Hematopoietic multipotent progenitor cell treated with erythropoietin and hydrocortisone succinate and interleukin-3 and kit ligand, for 8 days (in vitro differentiated cells): ENCODE measurements at regions not wholly inside any gene's neighbourhood (a gene's known extent, or its start where the extent isn't known, plus 50 kb on each side); places are given as distances from the start of the nearest gene placed in this dataset.
A peak's percentile ranks its signal among the peaks of the same experiment; 100 is the strongest.

Source experiments
- DNase-seq: peaks from one replicate; pipeline ENCODE4 v3.0.0-alpha.2; 2015

DNA sequence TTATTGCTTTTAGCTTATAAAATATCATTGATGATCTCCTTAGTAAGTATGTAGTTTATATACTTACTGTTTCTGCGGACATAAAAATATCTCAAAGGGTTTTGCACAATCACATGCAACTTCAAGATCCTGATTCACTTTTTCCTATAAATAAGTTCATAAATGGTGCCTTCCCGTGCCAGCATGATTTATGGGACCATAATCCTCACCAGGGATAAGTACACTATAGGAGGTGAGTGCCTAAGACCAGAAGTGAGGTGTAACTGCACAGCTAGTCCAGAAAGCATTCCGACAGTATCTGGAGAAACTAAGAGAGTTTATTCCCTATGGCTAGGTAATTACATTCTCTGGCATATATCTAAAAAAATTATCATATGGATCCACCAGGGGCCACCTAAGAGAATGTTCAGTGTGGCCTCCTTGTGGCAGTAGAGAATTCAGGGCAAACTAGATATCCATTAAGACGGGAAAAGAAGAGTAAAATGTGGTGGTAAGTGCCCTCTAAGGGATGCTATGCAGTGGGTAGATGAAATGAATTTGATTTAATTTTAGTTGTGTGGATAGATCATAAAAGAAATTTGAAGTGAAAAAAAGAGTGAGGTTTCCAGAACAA is 402.5 kb upstream of the SLC24A2 start:
- DNase-seq, result no peak

DNA sequence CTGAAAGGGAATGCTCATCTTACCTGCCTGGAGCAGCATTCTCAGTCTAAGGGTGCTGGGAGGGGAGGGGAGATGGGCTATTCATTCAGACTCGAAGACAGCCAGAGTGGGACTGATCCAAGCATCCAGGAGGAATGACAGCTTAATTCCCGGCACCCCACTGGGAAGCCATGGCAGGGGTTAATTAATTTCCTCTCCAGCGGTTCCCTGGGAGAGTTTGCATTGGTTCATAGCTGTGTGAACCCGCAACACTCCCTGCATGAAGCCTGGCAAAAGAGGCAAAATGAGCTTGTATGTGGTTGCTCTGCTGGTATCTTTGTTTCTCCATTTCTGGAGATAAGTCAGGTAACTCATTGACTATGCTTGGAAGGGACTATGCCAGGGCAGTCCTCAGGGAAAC is 401.0 kb upstream of the SLC24A2 start:
- DNase-seq, result no peak

- no peak for DNase-seq
Measured at GRCh38 chr9:20188616-20189369, 400.0 kb upstream of the SLC24A2 start.

GRCh38 chr9:20187318-20187717 is 398.5 kb upstream of the SLC24A2 start:
- no peak for DNase-seq

GRCh38 chr9:20186823-20187222 is 398.0 kb upstream of the SLC24A2 start:
- DNase-seq, result no peak

- DNase-seq, result no peak
Measured at GRCh38 chr9:20186231-20186630, 397.4 kb upstream of the SLC24A2 start.

DNA sequence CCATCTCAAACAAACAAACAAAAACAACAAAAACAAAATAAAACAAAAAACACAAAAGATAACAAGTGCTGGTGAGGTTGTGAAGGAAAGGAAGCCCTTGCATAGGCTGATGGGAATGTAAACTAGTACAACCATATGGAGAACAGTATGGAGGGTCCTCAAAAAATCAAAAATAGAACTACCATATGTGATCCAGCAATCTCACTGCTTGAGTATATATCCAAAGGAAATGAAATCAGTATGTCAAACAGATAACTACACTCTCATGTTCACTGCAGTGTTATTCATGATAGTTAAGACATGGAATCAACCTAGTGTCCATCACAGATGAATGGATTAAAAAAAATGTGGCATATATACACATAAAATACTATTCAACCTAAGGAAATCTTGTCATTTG is 395.7 kb upstream of the SLC24A2 start:
- no peak for DNase-seq

GRCh38 chr9:20178679-20179078 is 389.8 kb upstream of the SLC24A2 start:
- no peak for DNase-seq

DNA sequence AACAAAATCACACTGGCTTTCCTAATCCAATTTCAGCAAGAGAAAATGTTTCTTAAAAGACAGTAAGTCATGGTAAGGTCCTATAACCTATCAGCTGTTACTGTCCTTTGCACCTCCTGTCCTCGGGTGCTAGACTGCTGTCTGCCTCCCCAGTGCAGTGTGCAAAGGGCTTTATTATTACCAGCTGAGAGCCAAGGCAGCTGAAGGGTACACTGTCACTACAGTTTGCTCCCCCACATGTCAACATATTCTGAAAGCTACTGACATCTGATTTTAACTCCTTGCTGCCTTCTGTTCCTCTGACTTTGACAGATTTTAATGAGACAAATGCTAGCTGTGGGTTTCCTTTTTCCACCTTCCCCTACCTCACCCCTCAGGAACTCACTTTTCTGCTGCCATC is 389.4 kb upstream of the SLC24A2 start:
- no peak for DNase-seq

DNA sequence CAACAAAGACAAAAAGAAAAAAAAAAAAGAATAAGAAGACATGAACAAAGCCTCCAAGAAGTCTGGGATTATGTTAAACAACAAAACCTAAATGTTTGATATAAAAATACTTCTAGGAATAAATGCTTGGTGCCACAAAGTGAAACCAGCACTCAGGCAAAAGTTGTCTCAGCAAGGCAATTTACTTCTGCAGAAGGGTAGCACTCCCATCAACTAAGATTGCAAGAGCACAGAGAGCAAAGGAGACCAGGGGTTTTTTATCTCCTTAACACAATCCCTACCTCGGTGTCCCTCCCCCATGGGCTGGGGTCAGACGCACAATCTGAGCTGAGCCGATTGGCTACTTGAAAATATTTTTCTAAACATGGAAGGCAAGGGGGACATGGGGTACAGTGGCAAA is 381.3 kb upstream of the SLC24A2 start:
- no peak for DNase-seq

- DNase-seq, result no peak
Measured at GRCh38 chr9:20152151-20152725, 363.4 kb upstream of the SLC24A2 start.

DNA sequence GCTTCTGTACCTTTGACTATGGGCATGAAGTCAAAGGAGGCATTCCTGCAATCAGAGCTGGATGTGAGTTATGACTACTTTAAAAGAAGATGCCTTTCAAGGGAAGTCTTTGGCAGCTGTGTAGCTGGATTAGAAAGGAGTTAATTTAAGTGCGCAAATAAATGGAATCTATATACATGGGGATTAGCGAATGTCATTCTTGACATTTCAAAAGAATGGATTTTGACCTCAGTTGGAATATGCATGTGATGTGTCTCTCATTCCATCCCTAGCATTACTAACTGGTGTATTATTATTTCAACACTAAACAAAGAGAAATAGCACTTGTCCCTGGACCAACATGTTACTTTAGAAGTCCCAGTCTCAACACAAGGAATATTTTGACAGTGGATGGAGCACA is 359.6 kb upstream of the SLC24A2 start:
- no peak for DNase-seq

DNA sequence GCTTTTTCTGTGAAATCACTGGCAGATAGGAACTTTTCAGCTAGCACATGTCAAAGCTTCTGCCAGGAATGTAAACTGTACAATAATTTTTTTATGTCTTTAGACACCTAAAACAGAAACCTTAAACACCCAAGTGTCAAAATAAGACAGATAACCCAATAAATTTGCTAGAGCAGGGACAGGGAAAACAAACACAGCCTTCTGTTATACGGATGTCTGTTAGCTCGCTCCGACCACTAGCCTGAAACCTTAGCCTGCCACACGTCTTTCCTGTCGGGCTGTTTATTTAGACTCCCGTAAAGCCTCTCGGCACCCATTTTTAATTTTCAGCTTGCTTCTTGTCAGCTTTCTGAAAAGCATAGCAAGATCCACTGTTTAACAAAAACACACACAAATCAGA is 355.4 kb upstream of the SLC24A2 start:
- DNase-seq, result no peak

DNA sequence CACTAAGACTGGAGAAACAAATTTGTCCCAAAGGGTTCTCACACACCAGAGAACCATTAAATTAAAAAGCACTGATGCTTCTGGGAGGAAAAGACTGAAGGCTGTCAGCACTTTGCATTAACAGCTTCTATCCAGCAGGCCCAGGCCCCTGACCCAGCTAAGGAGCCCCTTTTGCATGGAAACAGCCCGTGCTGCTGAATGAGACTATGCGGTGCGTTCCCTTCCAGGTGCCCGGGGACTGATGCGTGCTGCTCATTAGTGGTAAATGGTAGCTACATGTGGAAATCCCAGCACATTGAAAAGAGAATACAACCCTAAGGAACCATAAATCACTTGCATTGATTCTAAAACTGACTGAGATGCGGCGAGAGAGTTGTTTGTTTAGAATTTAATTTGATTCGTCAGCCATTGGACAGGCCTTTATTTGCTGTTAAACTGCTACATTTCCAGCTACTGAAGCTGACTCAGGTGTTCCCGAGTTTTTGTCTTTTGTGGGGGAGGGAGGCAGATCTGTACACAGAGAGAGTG is 351.0 kb upstream of the SLC24A2 start:
- no peak for DNase-seq

DNA sequence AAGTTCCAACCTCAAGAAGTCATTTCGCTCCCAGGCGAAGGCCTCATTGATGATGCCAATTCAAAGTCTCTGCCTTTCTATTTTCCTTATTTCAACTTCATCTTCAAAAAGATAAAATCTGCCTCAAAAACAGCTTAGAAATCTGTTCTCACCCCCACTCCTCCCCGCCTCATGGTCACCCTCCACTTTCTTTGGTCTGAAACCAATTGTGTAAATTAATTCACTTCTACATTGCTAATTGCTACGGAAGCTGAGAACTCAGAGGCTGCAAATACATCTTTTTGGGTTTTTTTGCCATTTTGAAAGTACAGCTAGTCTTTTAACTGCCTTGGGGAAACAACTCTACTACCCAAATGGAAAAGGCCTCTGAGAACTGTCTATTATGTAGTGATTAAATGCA is 350.0 kb upstream of the SLC24A2 start:
- DNase-seq, result no peak

- DNase-seq, result no peak
Measured at GRCh38 chr9:20138116-20138515, 349.3 kb upstream of the SLC24A2 start.

- no peak for DNase-seq
Measured at GRCh38 chr9:20137425-20137824, 348.6 kb upstream of the SLC24A2 start.

DNA sequence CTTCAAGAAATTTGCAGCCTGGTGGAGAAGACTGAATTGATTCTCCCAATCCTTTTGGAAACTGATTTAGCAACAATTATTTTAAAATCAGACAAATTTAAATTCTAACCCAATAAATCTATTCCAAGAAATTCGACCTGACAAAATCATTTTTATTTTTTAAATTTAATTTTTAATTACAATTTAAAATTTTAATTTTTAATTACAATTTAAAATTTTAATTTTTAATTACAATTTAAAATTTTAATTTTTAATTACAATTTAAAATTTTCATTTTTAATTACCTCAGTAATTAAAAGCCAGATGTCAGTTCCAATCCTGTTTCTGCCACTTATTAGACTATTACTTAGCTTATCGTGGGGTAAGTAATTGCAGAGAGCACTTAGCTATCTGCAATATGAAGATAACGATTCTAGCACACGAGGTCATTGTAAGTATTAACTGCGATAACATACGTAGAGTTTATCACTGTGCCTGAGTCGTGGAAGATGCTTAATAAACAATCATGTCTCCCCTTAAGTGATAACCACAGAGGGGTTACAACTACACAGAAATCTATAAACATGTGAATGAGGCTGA is 346.4 kb upstream of the SLC24A2 start:
- peak; percentile 11 for DNase-seq

DNA sequence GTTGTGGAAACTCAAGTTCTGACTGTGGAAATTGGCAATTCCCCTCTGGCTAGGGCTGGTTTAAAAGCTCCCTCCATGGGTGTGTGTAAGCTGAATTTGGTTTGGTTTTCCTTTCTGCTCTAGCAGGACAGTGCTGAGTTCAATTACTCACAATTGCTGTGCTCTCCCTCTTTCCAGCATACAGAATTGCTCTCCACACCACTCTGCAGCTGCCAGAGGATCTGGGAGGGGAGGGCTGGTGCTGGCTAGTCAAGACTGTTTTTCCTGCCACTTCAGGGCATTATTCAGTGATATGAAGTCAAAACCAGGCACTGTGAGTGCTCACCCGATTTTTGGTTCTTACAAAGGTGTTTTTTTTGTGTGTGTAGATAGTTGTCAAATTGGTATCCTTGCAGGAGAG is 336.9 kb upstream of the SLC24A2 start:
- no peak for DNase-seq

GRCh38 chr9:20119566-20119965 is 330.7 kb upstream of the SLC24A2 start:
- no peak for DNase-seq

GRCh38 chr9:20117986-20118385 is 329.1 kb upstream of the SLC24A2 start:
- no peak for DNase-seq

DNA sequence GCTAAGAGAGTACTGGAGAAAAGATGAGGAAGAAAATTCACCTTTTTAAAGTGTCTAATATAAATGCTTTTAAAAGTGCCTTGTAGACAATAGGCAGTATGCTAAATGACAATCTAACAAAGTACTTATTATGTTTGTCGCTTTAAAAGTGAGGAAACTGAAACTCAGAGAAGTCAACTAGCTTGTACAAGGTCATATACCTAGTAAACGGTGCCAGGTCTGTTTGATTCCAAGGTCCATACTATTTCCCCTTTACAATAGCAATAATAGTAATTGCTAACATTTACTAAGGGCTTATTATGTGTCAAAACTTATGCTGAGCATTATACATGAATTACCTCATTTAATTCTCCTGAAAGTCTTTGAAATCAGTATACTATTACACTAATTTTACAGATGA is 328.6 kb upstream of the SLC24A2 start:
- no peak for DNase-seq

- DNase-seq, result no peak
Measured at GRCh38 chr9:20114974-20115373, 326.1 kb upstream of the SLC24A2 start.

- no peak for DNase-seq
Measured at GRCh38 chr9:20112205-20112783, 323.5 kb upstream of the SLC24A2 start.
